HepG2 (cell line): ENCODE measurements at regions not wholly inside any gene's neighbourhood (a gene's known extent, or its start where the extent isn't known, plus 50 kb on each side); places are given as distances from the start of the nearest gene placed in this dataset.

Source experiments
- ATAC-seq: fragments of 200-7000 bp; cut with Tn5 transposase; 3 replicates; pipeline ENCODE4 v1.9.1; 2020; ENCODE audit warnings: mild to moderate bottlenecking, moderate library complexity
- BruUV-seq: library from RNA; stranded (reverse); fragments of 400-500 nt; replicated peaks from 2 replicates; lab custom pipeline; 2021; lab: Mats Ljungman, UMichigan
- CTCF ChIA-PET: fragments of 300-600 bp; formaldehyde crosslinking; extraction: SDS; loops from one replicate; lab custom pipeline; 2021; ENCODE audit warnings: low total read pairs, inconsistent platforms, low intra/inter-chr PET ratio; lab: Yijun Ruan, JAX
- POLR2A ChIA-PET: fragments of 350-600 bp; sonication (Branson Sonifier 250); formaldehyde crosslinking; loops from one replicate; lab custom pipeline; 2020; ENCODE audit warnings: antibody characterized with exemption, inconsistent platforms; lab: Yijun Ruan, JAX
- DNase-seq: peaks from one replicate; pipeline ENCODE4 v3.0.0-alpha.2; 2015; ENCODE audit warnings: low spot score
- FAIRE-seq: peaks from 3 replicates; lab custom pipeline; 2011; peaks lifted over from hg19 to GRCh38; lab: Jason Lieb, UNC
- H2AFZ ChIP-seq: one replicate; pipeline ENCODE4 v1.6.1; 2011; ENCODE audit warnings: low read length, inconsistent platforms
- H3K27ac ChIP-seq: fragments of 300-600 bp; 3 replicates; pipeline ENCODE4 v1.8.0; 2011; ENCODE audit warnings: mixed run types, mild to moderate bottlenecking, mixed read lengths, low read length, inconsistent platforms; ENCODE audit not compliant: insufficient read depth; ENCODE audit errors: extremely low read length
- H3K27me3 ChIP-seq, 2 experiments: fragments of 200-600 bp in 1 of 2; 2 replicates in 1 of 2; 3 replicates in 1 of 2; pipeline versions ENCODE4 v1.6.0 to v1.8.0; 2011; ENCODE audit warnings: low read length in 2 of 2, mild to moderate bottlenecking in 2 of 2, moderate library complexity in 2 of 2, inconsistent platforms in 1 of 2; ENCODE audit not compliant: insufficient read depth in 2 of 2, control insufficient read depth in 1 of 2
- H3K36me3 ChIP-seq, 2 experiments: fragments of 200-600 bp in 1 of 2; replicated peaks in 1 of 2; 2 replicates in 1 of 2; 3 replicates in 1 of 2; pipeline versions ENCODE4 v1.5.1 to v1.8.0; 2011; ENCODE audit warnings: low read length in 2 of 2, inconsistent platforms in 1 of 2; ENCODE audit not compliant: insufficient read depth in 2 of 2, control insufficient read depth in 1 of 2
- H3K4me1 ChIP-seq: 2 replicates; pipeline ENCODE4 v1.5.1; 2012; ENCODE audit warnings: low read length, inconsistent platforms; ENCODE audit not compliant: insufficient read depth
- H3K4me2 ChIP-seq: 2 replicates; pipeline ENCODE4 v1.6.0; 2011; ENCODE audit warnings: low read depth, low read length, inconsistent platforms
- H3K4me3 ChIP-seq, 3 experiments: fragments of 200-600 bp in 1 of 3; sonication (generic), shearing (Covaris generic) in 1 of 3; replicated peaks in 1 of 3; 2 replicates each; pipeline ENCODE4 v1.5.1; 2011 to 2016; ENCODE audit warnings: low read length in 3 of 3, inconsistent platforms in 2 of 3, low read depth in 2 of 3, mild to moderate bottlenecking in 2 of 3, control low read depth in 1 of 3, mixed read lengths in 1 of 3; ENCODE audit not compliant: insufficient read depth in 1 of 3
- H3K79me2 ChIP-seq: one replicate; pipeline ENCODE4 v1.6.1; 2011; ENCODE audit warnings: low read length, inconsistent platforms; ENCODE audit not compliant: insufficient read depth
- H3K9ac ChIP-seq: 2 replicates; pipeline ENCODE4 v1.6.0; 2011; ENCODE audit warnings: mild to moderate bottlenecking, low read depth, low read length, inconsistent platforms; ENCODE audit not compliant: insufficient read depth
- H3K9me3 ChIP-seq: 2 replicates; pipeline ENCODE4 v1.5.1; 2012; ENCODE audit warnings: mild to moderate bottlenecking, low read length
- H4K20me1 ChIP-seq: 2 replicates; pipeline ENCODE4 v1.6.0; 2011; ENCODE audit warnings: inconsistent platforms, mild to moderate bottlenecking, low read length, moderate library complexity; ENCODE audit not compliant: insufficient read depth
- MTERF4 ChIP-seq: sonication (generic); formaldehyde crosslinking; IDR thresholded peaks from 2 replicates; pipeline ENCODE4 v1.8.0; 2023; ENCODE audit warnings: mild to moderate bottlenecking, missing genetic modification reagents
- NFE2L1 ChIP-seq: sonication (generic); formaldehyde crosslinking; IDR thresholded peaks from 2 replicates; pipeline ENCODE4 v1.4.0; 2020; ENCODE audit warnings: missing genetic modification reagents, mild to moderate bottlenecking, borderline replicate concordance
- TBX2 ChIP-seq: sonication (generic); formaldehyde crosslinking; IDR thresholded peaks from 2 replicates; pipeline ENCODE4 v1.5.0; 2020; ENCODE audit warnings: missing genetic modification reagents, mild to moderate bottlenecking, borderline replicate concordance
- ZNF34 ChIP-seq: sonication (generic); formaldehyde crosslinking; IDR thresholded peaks from 2 replicates; pipeline ENCODE4 v1.4.0; 2020; ENCODE audit warnings: mild to moderate bottlenecking, missing genetic modification reagents, borderline replicate concordance
- ZNF703 ChIP-seq: sonication (generic); formaldehyde crosslinking; IDR thresholded peaks from 2 replicates; pipeline ENCODE4 v1.5.1; 2020; ENCODE audit warnings: missing genetic modification reagents, mild to moderate bottlenecking, moderate library complexity, borderline replicate concordance
- ZUFSP ChIP-seq: sonication (generic); formaldehyde crosslinking; IDR thresholded peaks from 2 replicates; pipeline ENCODE4 v1.9.0; 2021; ENCODE audit warnings: missing genetic modification reagents, mild to moderate bottlenecking, borderline replicate concordance
- WGBS: methylation state at CpG from one replicate; pipeline ENCODE4 v1.1.6; 2017; ENCODE audit warnings: low lambda C conversion rate; 5-methylcytosine and 5-hydroxymethylcytosine counted together
- in situ Hi-C: cut with HindIII; loops from 2 replicates; pipeline ENCODE4 v1.10.0; 2017; ENCODE audit warnings: low pct_unique_long_range_greater_than_20kb; ENCODE audit not compliant: extremely low pct_ligation_motif_present
- intact Hi-C: fragments of 100-400 bp; cut with micrococcal nuclease; formaldehyde crosslinking; loops from one replicate; pipeline ENCODE4 v1.10.0; 2022; ENCODE audit not compliant: unreplicated experiment

- H2AFZ ChIP-seq, result no peak overlapping the region
- H3K79me2 ChIP-seq, result no peaks in the 10 kb centered on the region
- H3K4me2 ChIP-seq, result no peak overlapping the region
- ChIA-PET CTCF (no interaction called here), POLR2A (no interaction called here)
- H4K20me1 ChIP-seq, result no peaks in the 10 kb centered on the region
- intact Hi-C loops, result no loop called here
- no peak overlapping the region for H3K27ac ChIP-seq
- no peaks in the 10 kb centered on the region for H3K4me1 ChIP-seq
- H3K36me3 ChIP-seq, result no peaks in the 10 kb centered on the region
- FAIRE-seq (no peak), DNase-seq (no peak), ATAC-seq (no peak)
- TF ChIP-seq MTERF4, result no peak
- TF ChIP-seq ZNF34 (CRISPR knock-in tag), result no peak
- no peak for TF ChIP-seq ZUFSP (CRISPR knock-in tag)
- TF ChIP-seq NFE2L1 (CRISPR knock-in tag), result no peak
- no peak for TF ChIP-seq TBX2 (CRISPR knock-in tag)
- TF ChIP-seq ZNF703 (CRISPR knock-in tag), result no peak
- BruUV-seq, result no TSS peak
- WGBS, result 7% methylated on average over 3 of the region's 3 CpGs
- no peaks in the 10 kb centered on the region for H3K27me3 ChIP-seq
- H3K4me3 ChIP-seq, result no peak overlapping the region
- H3K9ac ChIP-seq, result no peak overlapping the region
- H3K9me3 ChIP-seq, result no peaks in the 10 kb centered on the region
- in situ Hi-C loops, result no loop called here
These were observed 816.6 kb downstream of the SATB2 start for GRCh38 chr2:198641161-198641560.
